IgD-negative memory B cell (primary cell): ENCODE measurements at regions not wholly inside any gene's neighbourhood (a gene's known extent, or its start where the extent isn't known, plus 50 kb on each side); places are given as distances from the start of the nearest gene placed in this dataset.
A peak's percentile ranks its signal among the peaks of the same experiment; 100 is the strongest.
"Not testable (repeated sequence)": the region's sequence is repeated elsewhere in the genome, so short reads cannot be mapped to it uniquely, and the experiment has no call there.

Experiments used
- H3K27ac Mint-ChIP-seq, 3 donors: one replicate each; pipeline ENCODE4 v1.8.0; 2020 to 2022; ENCODE audit warnings: mild to moderate bottlenecking in 3 of 3, mixed read lengths in 3 of 3, moderate library complexity in 1 of 3
- H3K27me3 Mint-ChIP-seq: one replicate; pipeline ENCODE4 v1.8.0; 2021; ENCODE audit warnings: mixed read lengths
- H3K36me3 Mint-ChIP-seq: one replicate; pipeline ENCODE4 v1.8.0; 2020; ENCODE audit warnings: mild to moderate bottlenecking, mixed read lengths
- H3K4me1 Mint-ChIP-seq, 3 donors: one replicate each; pipeline ENCODE4 v1.8.0; 2020 to 2022; ENCODE audit warnings: mixed read lengths in 3 of 3, mild to moderate bottlenecking in 1 of 3
- H3K4me3 Mint-ChIP-seq, 4 donors: one replicate each; pipeline ENCODE4 v1.8.0; 2020 to 2022; ENCODE audit warnings: mild to moderate bottlenecking in 4 of 4, mixed read lengths in 4 of 4, moderate library complexity in 3 of 4
- H3K9me3 Mint-ChIP-seq, 3 donors: one replicate each; pipeline ENCODE4 v1.8.0; 2020 to 2021; ENCODE audit warnings: mixed read lengths in 3 of 3, mild to moderate bottlenecking in 1 of 3

GRCh38 chr3:31196261-31196660, 301.8 kb upstream of the GADL1 start:
- Mint-ChIP-seq H3K36me3 (peaks cover 2% of the 10 kb centered on the region), H3K27ac (no peak overlapping the region), H3K4me3 (no peak overlapping the region), H3K27me3 (peaks cover 2% of the 10 kb centered on the region), H3K4me1 (peaks cover 0 to 1% (median 0%) of the 10 kb centered on the region in 3 donors), H3K9me3 (no peaks in the 10 kb centered on the region)

GRCh38 chr3:31196881-31197364, 302.5 kb upstream of the GADL1 start:
- peaks cover 0 to 1% (median 0%) of the 10 kb centered on the region in 3 donors for H3K4me1 Mint-ChIP-seq
- no peaks in the 10 kb centered on the region for H3K27me3 Mint-ChIP-seq
- H3K36me3 Mint-ChIP-seq, result no peaks in the 10 kb centered on the region
- no peak overlapping the region for H3K27ac Mint-ChIP-seq
- H3K4me3 Mint-ChIP-seq, result no peak overlapping the region
- no peaks in the 10 kb centered on the region for H3K9me3 Mint-ChIP-seq

- Mint-ChIP-seq H3K4me3 (no peak overlapping the region), H3K27me3 (no peaks in the 10 kb centered on the region), H3K4me1 (peaks cover 0 to 1% (median 0%) of the 10 kb centered on the region in 3 donors), H3K36me3 (no peaks in the 10 kb centered on the region), H3K9me3 (no peaks in the 10 kb centered on the region), H3K27ac (no peak overlapping the region)
Observed at GRCh38 chr3:31197941-31198340, 303.5 kb upstream of the GADL1 start.

GRCh38 chr3:31198890-31199289, 304.4 kb upstream of the GADL1 start:
- H3K27ac Mint-ChIP-seq, result no peak overlapping the region
- H3K4me3 Mint-ChIP-seq, result no peak overlapping the region
- H3K4me1 Mint-ChIP-seq, result peaks cover 0 to 1% (median 0%) of the 10 kb centered on the region in 3 donors
- H3K36me3 Mint-ChIP-seq, result no peaks in the 10 kb centered on the region
- peaks cover 0 to 2% (median 0%) of the 10 kb centered on the region in 3 donors for H3K9me3 Mint-ChIP-seq
- no peaks in the 10 kb centered on the region for H3K27me3 Mint-ChIP-seq

GRCh38 chr3:31203960-31204795, 309.7 kb upstream of the GADL1 start:
- no peaks in the 10 kb centered on the region for H3K36me3 Mint-ChIP-seq
- H3K27me3 Mint-ChIP-seq, result no peaks in the 10 kb centered on the region
- H3K4me1 Mint-ChIP-seq, result peaks cover 0 to 2% (median 0%) of the 10 kb centered on the region in 3 donors
- no peak overlapping the region for H3K4me3 Mint-ChIP-seq
- no peak overlapping the region for H3K27ac Mint-ChIP-seq
- peaks cover 3 to 14% (median 12%) of the 10 kb centered on the region in 3 donors for H3K9me3 Mint-ChIP-seq

GRCh38 chr3:31204796-31205056, 310.3 kb upstream of the GADL1 start:
- H3K27me3 Mint-ChIP-seq, H3K36me3 Mint-ChIP-seq: not testable (repeated sequence)
- H3K9me3 Mint-ChIP-seq, result peaks cover 3 to 14% (median 12%) of the 10 kb centered on the region in 3 donors

GRCh38 chr3:31210068-31210645, 315.7 kb upstream of the GADL1 start:
- H3K27ac Mint-ChIP-seq, result no peak overlapping the region
- H3K36me3 Mint-ChIP-seq, result no peaks in the 10 kb centered on the region

More at GRCh38 chr3:31204796-31205056, 310.3 kb upstream of the GADL1 start:
- H3K4me3 Mint-ChIP-seq, H3K27ac Mint-ChIP-seq, H3K4me1 Mint-ChIP-seq: not testable (repeated sequence)

GRCh38 chr3:31213869-31214486, 318.7 kb upstream of the STT3B start:
- Mint-ChIP-seq H3K4me3 (peak overlapping the region in 2 of 4 donors; percentile 9 to 10), H3K27ac (peak overlapping the region in 1 of 3 donors; percentile 2), H3K9me3 (peaks cover 0 to 2% (median 0%) of the 10 kb centered on the region in 3 donors), H3K4me1 (peaks cover 21 to 30% (median 28%) of the 10 kb centered on the region in 3 donors), H3K36me3 (no peaks in the 10 kb centered on the region), H3K27me3 (peaks cover 2% of the 10 kb centered on the region)

More at GRCh38 chr3:31210068-31210645, 315.7 kb upstream of the GADL1 start:
- Mint-ChIP-seq H3K4me1 (peaks cover 14 to 21% (median 15%) of the 10 kb centered on the region in 3 donors), H3K9me3 (peaks cover under 1 to 12% (median 10%) of the 10 kb centered on the region in 3 donors), H3K27me3 (peaks cover 2% of the 10 kb centered on the region), H3K4me3 (no peak overlapping the region)

GRCh38 chr3:31218082-31218481, 314.6 kb upstream of the STT3B start:
- Mint-ChIP-seq H3K4me1 (peaks cover 20 to 31% (median 28%) of the 10 kb centered on the region in 3 donors), H3K27me3 (peaks cover under 1% of the 10 kb centered on the region), H3K27ac (no peak overlapping the region)

GRCh38 chr3:31219131-31219843, 313.4 kb upstream of the STT3B start:
- Mint-ChIP-seq H3K27ac (no peak overlapping the region), H3K36me3 (no peaks in the 10 kb centered on the region), H3K4me1 (peaks cover 12 to 23% (median 22%) of the 10 kb centered on the region in 3 donors), H3K9me3 (peaks cover 0 to 3% (median 2%) of the 10 kb centered on the region in 3 donors), H3K27me3 (no peaks in the 10 kb centered on the region), H3K4me3 (no peak overlapping the region)

More at GRCh38 chr3:31218082-31218481, 314.6 kb upstream of the STT3B start:
- H3K4me3 Mint-ChIP-seq, result no peak overlapping the region
- H3K9me3 Mint-ChIP-seq, result peaks cover 0 to 5% (median 2%) of the 10 kb centered on the region in 3 donors
- H3K36me3 Mint-ChIP-seq, result no peaks in the 10 kb centered on the region

- Mint-ChIP-seq H3K27me3 (no peaks in the 10 kb centered on the region), H3K4me1 (peaks cover 11 to 23% (median 22%) of the 10 kb centered on the region in 3 donors), H3K4me3 (no peak overlapping the region), H3K36me3 (no peaks in the 10 kb centered on the region), H3K27ac (no peak overlapping the region), H3K9me3 (peaks cover 0 to 3% (median 2%) of the 10 kb centered on the region in 3 donors)
Observed at GRCh38 chr3:31220431-31220830, 312.3 kb upstream of the STT3B start.

GRCh38 chr3:31223278-31223677, 309.4 kb upstream of the STT3B start:
- H3K36me3 Mint-ChIP-seq, result no peaks in the 10 kb centered on the region
- H3K27ac Mint-ChIP-seq, result peak overlapping the region in 1 of 3 donors; percentile 9
- no peaks in the 10 kb centered on the region for H3K27me3 Mint-ChIP-seq
- peaks cover 30 to 41% (median 30%) of the 10 kb centered on the region in 3 donors for H3K4me1 Mint-ChIP-seq
- H3K9me3 Mint-ChIP-seq, result peaks cover 0 to 3% (median 2%) of the 10 kb centered on the region in 3 donors
- H3K4me3 Mint-ChIP-seq, result peak overlapping the region in 2 of 4 donors; percentile 40 to 45

- Mint-ChIP-seq H3K4me1 (peaks cover 30 to 35% (median 30%) of the 10 kb centered on the region in 3 donors), H3K36me3 (peaks cover 3% of the 10 kb centered on the region), H3K4me3 (peak overlapping the region in 1 of 4 donors; percentile 91), H3K27ac (peak overlapping the region in 1 of 3 donors; percentile 96), H3K9me3 (peaks cover 0 to 3% (median 2%) of the 10 kb centered on the region in 3 donors), H3K27me3 (no peaks in the 10 kb centered on the region)
Observed at GRCh38 chr3:31224936-31225335, 307.8 kb upstream of the STT3B start.

GRCh38 chr3:31225923-31226322, 306.8 kb upstream of the STT3B start:
- H3K27me3 Mint-ChIP-seq, result no peaks in the 10 kb centered on the region
- H3K4me1 Mint-ChIP-seq, result peaks cover 31 to 40% (median 38%) of the 10 kb centered on the region in 3 donors
- H3K36me3 Mint-ChIP-seq, result peaks cover 3% of the 10 kb centered on the region
- H3K4me3 Mint-ChIP-seq, result peak overlapping the region in 3 of 4 donors; percentile 48 to 91 (median 79)
- peak overlapping the region; percentile 86 to 97 (median 96) for H3K27ac Mint-ChIP-seq
- no peaks in the 10 kb centered on the region for H3K9me3 Mint-ChIP-seq
